Peyer's patch (tissue), 4 donors: ENCODE measurements at regions not wholly inside any gene's neighbourhood (a gene's known extent, or its start where the extent isn't known, plus 50 kb on each side); places are given as distances from the start of the nearest gene placed in this dataset.

Source experiments
- POLR2A ChIP-seq, 2 donors: fragments of 450-650 bp; IDR thresholded peaks; one replicate each; pipeline ENCODE4 v1.5.1; 2017; ENCODE audit warnings: antibody characterized with exemption in 2 of 2, mild to moderate bottlenecking in 2 of 2, moderate library complexity in 2 of 2
- TF ChIP-seq, protein P1 (sequence below), 6 experiments: fragments of 450-650 bp in 4 of 6; fragments of 200-600 bp in 2 of 6; sonication (generic) in 1 of 6; IDR thresholded peaks; one replicate each; pipeline ENCODE4 v1.5.1; 2017 to 2019; ENCODE audit warnings: antibody characterized with exemption in 6 of 6, mild to moderate bottlenecking in 3 of 6, moderate library complexity in 1 of 6

DNA sequence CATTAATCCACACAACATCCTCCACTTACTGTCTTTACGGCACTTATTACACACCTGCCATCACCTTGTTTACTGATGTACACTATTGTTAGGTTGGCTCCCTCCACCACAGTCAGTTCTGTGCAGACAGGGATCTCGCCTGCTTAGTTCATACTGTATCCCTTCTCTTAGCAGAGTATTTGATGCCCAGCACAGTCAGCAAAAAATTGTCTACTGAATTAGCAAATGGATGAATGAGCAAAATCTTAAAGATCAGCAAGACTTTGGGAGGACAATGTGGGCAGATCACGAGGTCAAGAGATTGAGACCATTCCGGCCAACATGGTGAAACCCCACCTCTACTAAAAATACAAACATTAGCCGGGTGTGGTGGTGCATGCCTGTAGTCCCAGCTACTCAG lies 109.8 kb upstream of the ATXN1 start:
- TF ChIP-seq POLR2A (IDR thresholded peaks at IDR 0.05): no peak
- TF ChIP-seq, protein P1, sequence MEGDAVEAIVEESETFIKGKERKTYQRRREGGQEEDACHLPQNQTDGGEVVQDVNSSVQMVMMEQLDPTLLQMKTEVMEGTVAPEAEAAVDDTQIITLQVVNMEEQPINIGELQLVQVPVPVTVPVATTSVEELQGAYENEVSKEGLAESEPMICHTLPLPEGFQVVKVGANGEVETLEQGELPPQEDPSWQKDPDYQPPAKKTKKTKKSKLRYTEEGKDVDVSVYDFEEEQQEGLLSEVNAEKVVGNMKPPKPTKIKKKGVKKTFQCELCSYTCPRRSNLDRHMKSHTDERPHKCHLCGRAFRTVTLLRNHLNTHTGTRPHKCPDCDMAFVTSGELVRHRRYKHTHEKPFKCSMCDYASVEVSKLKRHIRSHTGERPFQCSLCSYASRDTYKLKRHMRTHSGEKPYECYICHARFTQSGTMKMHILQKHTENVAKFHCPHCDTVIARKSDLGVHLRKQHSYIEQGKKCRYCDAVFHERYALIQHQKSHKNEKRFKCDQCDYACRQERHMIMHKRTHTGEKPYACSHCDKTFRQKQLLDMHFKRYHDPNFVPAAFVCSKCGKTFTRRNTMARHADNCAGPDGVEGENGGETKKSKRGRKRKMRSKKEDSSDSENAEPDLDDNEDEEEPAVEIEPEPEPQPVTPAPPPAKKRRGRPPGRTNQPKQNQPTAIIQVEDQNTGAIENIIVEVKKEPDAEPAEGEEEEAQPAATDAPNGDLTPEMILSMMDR (IDR thresholded peaks at IDR 0.05): no peak
